K562 (cell line): ENCODE measurements at regions not wholly inside any gene's neighbourhood (a gene's known extent, or its start where the extent isn't known, plus 50 kb on each side); places are given as distances from the start of the nearest gene placed in this dataset.

Experiments
- ATAC-seq: fragments of 200-7000 bp; cut with Tn5 transposase; 3 replicates; pipeline ENCODE4 v1.9.1; 2020; ENCODE audit warnings: moderate library complexity
- BruUV-seq: library from RNA; stranded (reverse); fragments of 400-500 nt; replicated peaks from 2 replicates; lab custom pipeline; 2021; lab: Mats Ljungman, UMichigan
- CTCF ChIA-PET: fragments of 300-600 bp; formaldehyde crosslinking; extraction: SDS; loops from one replicate; lab custom pipeline; 2021; ENCODE audit warnings: low intra/inter-chr PET ratio; lab: Yijun Ruan, JAX
- POLR2A ChIA-PET: fragments of 300-600, 350-650 bp; sonication (Branson Sonifier 250); formaldehyde crosslinking; extraction: SDS; loops from one replicate; lab custom pipeline; 2021; ENCODE audit warnings: antibody characterized with exemption, inconsistent platforms; lab: Yijun Ruan, JAX
- DNase-seq, 4 experiments: peaks; one replicate each; pipeline versions ENCODE4 v3.0.0 to v3.0.0-alpha.2; 2011 to 2018; ENCODE audit warnings: low spot score in 3 of 4, mixed read lengths in 3 of 4; ENCODE audit errors: extremely low read depth in 1 of 4
- FAIRE-seq: peaks from 2 replicates; lab custom pipeline; 2011; peaks lifted over from hg19 to GRCh38; lab: Jason Lieb, UNC
- H2AFZ ChIP-seq: 2 replicates; pipeline ENCODE4 v1.6.0; 2011; ENCODE audit warnings: low read depth, low read length, control low read depth, inconsistent platforms
- H3K27ac ChIP-seq: fragments of 200-600 bp; 3 replicates; pipeline ENCODE4 v1.8.0; 2011; ENCODE audit warnings: low read depth, mild to moderate bottlenecking, control low read depth, inconsistent platforms, low read length, moderate library complexity, mixed read lengths; ENCODE audit errors: extremely low read depth
- H3K27me3 ChIP-seq, 2 experiments: fragments of 300-600 bp in 1 of 2; 2 replicates in 1 of 2; 3 replicates in 1 of 2; pipeline versions ENCODE4 v1.6.0 to v1.8.0; 2011; ENCODE audit warnings: inconsistent platforms in 2 of 2, low read length in 2 of 2, mild to moderate bottlenecking in 1 of 2, mixed read lengths in 1 of 2, moderate library complexity in 1 of 2; ENCODE audit not compliant: control insufficient read depth in 2 of 2, insufficient read depth in 2 of 2
- H3K36me3 ChIP-seq: fragments of 300-600 bp; 3 replicates; pipeline ENCODE4 v1.8.0; 2011; ENCODE audit warnings: mild to moderate bottlenecking, low read length, inconsistent platforms; ENCODE audit not compliant: control insufficient read depth, insufficient read depth
- H3K4me1 ChIP-seq, 2 experiments: fragments of 200-600 bp in 1 of 2; replicated peaks in 1 of 2; 2 replicates in 1 of 2; 3 replicates in 1 of 2; pipeline versions ENCODE4 v1.5.1 to v1.8.0; 2011; ENCODE audit warnings: inconsistent platforms in 2 of 2, low read length in 2 of 2, mild to moderate bottlenecking in 1 of 2, mixed read lengths in 1 of 2, moderate library complexity in 1 of 2; ENCODE audit not compliant: control insufficient read depth in 2 of 2, insufficient read depth in 2 of 2
- H3K4me2 ChIP-seq: 2 replicates; pipeline ENCODE4 v1.6.1; 2011; ENCODE audit warnings: low read length, control low read depth, inconsistent platforms, mixed read lengths; ENCODE audit not compliant: insufficient read depth
- H3K4me3 ChIP-seq: fragments of 200-600 bp; sonication (generic), shearing (Covaris generic); 2 replicates; pipeline ENCODE4 v1.5.1; 2016; ENCODE audit warnings: control low read depth, inconsistent platforms
- H3K79me2 ChIP-seq: fragments of 200-600 bp; 3 replicates; pipeline ENCODE4 v1.8.0; 2011; ENCODE audit warnings: low read length, inconsistent platforms; ENCODE audit not compliant: control insufficient read depth, insufficient read depth
- H3K9ac ChIP-seq, 2 experiments: 2 replicates each; pipeline versions ENCODE4 v1.6.0 to v1.6.1; 2011; ENCODE audit warnings: low read depth in 2 of 2, low read length in 2 of 2, control low read depth in 1 of 2, inconsistent platforms in 1 of 2, mild to moderate bottlenecking in 1 of 2, mixed read lengths in 1 of 2; ENCODE audit not compliant: insufficient read depth in 1 of 2
- H3K9me1 ChIP-seq: one replicate; pipeline ENCODE4 v1.6.0; 2011; ENCODE audit warnings: inconsistent platforms, mild to moderate bottlenecking, low read length, moderate library complexity; ENCODE audit not compliant: control insufficient read depth, insufficient read depth
- H3K9me3 ChIP-seq: replicated peaks from 2 replicates; pipeline ENCODE4 v1.5.1; 2011; ENCODE audit warnings: low read depth, low read length, inconsistent platforms; ENCODE audit not compliant: control insufficient read depth, insufficient read depth
- H4K20me1 ChIP-seq: replicated peaks from 2 replicates; pipeline ENCODE4 v1.6.1; 2011; ENCODE audit warnings: low read length, inconsistent platforms, mixed read lengths; ENCODE audit not compliant: control insufficient read depth, insufficient read depth
- DPF2 ChIP-seq: fragments of 450-650 bp; IDR thresholded peaks from 2 replicates; pipeline ENCODE4 v1.6.1; 2016
- FOXA3 ChIP-seq, 2 experiments: fragments of 450-650 bp in 1 of 2; sonication (generic) in 1 of 2; formaldehyde crosslinking; IDR thresholded peaks in 1 of 2; conservative IDR thresholded peaks in 1 of 2; 2 replicates each; pipeline versions ENCODE4 v1.4.0 to v1.8.0; 2020 to 2022; ENCODE audit warnings: mild to moderate bottlenecking in 2 of 2, missing genetic modification reagents in 1 of 2
- HMGN3 ChIP-seq: IDR thresholded peaks from 2 replicates; pipeline ENCODE4 v1.6.1; 2011; ENCODE audit warnings: borderline replicate concordance, low read depth, mild to moderate bottlenecking, mixed read lengths, low read length; ENCODE audit not compliant: insufficient read length; ENCODE audit errors: extremely low read depth
- KDM1A ChIP-seq, 2 experiments: fragments of 450-650 bp; IDR thresholded peaks; 2 replicates each; pipeline ENCODE4 v1.6.1; 2016; ENCODE audit warnings: mild to moderate bottlenecking in 2 of 2
- MEIS2 ChIP-seq: fragments of 450-650 bp; IDR thresholded peaks from 2 replicates; pipeline ENCODE4 v1.6.1; 2014; ENCODE audit warnings: mild to moderate bottlenecking; ENCODE audit not compliant: partially characterized antibody
- PBX2 ChIP-seq, 2 experiments: IDR thresholded peaks in 1 of 2; conservative IDR thresholded peaks in 1 of 2; 2 replicates each; pipeline ENCODE4 v1.6.1; 2016; ENCODE audit warnings: low read depth in 2 of 2, mild to moderate bottlenecking in 1 of 2, missing compliant biosample characterization in 1 of 2, missing genetic modification characterization in 1 of 2, moderate library complexity in 1 of 2
- PKNOX1 ChIP-seq: fragments of 450-650 bp; IDR thresholded peaks from 2 replicates; pipeline ENCODE4 v1.6.1; 2016
- WGBS: fragments of 100-300 bp; shearing (Covaris generic); methylation state at CpG from one replicate; pipeline ENCODE4 v1.1.6; 2016; ENCODE audit warnings: low coverage, mixed read lengths; ENCODE audit not compliant: insufficient coverage; ENCODE audit errors: missing lambda C conversion rate; 5-methylcytosine and 5-hydroxymethylcytosine counted together
- in situ Hi-C: fragments of 300-500 bp; cut with MboI; formaldehyde crosslinking; loops from 4 replicates; pipeline ENCODE4 v1.15.0; 2018; ENCODE audit warnings: inconsistent platforms, mixed read lengths
- intact Hi-C: fragments of 100-400 bp; cut with micrococcal nuclease; formaldehyde crosslinking; loops from 2 replicates; pipeline ENCODE4 v1.14.2; 2022

- Histone ChIP-seq H3K9me1 (no peaks in the 10 kb centered on the region), H3K4me2 (no peak overlapping the region), H3K27me3 (peaks cover 0 to 2% of the 10 kb centered on the region in 2 experiments; a peak in 3 of 5 replicates), H3K4me3 (no peak overlapping the region), H3K36me3 (no peaks in the 10 kb centered on the region), H3K4me1 (no peaks in the 10 kb centered on the region), H3K9ac (no peak overlapping the region), H4K20me1 (no peaks in the 10 kb centered on the region), H2AFZ (no peak overlapping the region), H3K79me2 (no peaks in the 10 kb centered on the region), H3K9me3 (no peaks in the 10 kb centered on the region), H3K27ac (no peak overlapping the region)
- ATAC-seq, result no peak
- in situ Hi-C loops, result no loop called here
- CTCF ChIA-PET, result no interaction called here
- TF ChIP-seq FOXA3 (CRISPR knock-in tag; conservative IDR thresholded peaks at IDR 0.05 in 1 of 2, IDR thresholded peaks at IDR 0.05 in 1 of 2) (no peak), PBX2 (CRISPR knock-in tag; IDR thresholded peaks at IDR 0.05; ENCODE audit: low read depth) (no peak), PBX2 (tag; conservative IDR thresholded peaks at IDR 0.05; ENCODE audit: low read depth) (peak; percentile 46), MEIS2 (peak; percentile 67), KDM1A (IDR thresholded peaks at IDR 0.05) (peak; percentile 66 to 68), HMGN3 (no peak), PKNOX1 (0 out of 2 replicates have a peak, but pooled peaks have one; percentile 7), DPF2 (no peak)
- FAIRE-seq, result no peak
- intact Hi-C loops, result no loop called here
- no peak for DNase-seq
- POLR2A ChIA-PET, result no interaction called here
- 0% methylated on average over 1 of the region's 2 CpGs for WGBS
- no TSS peak for BruUV-seq
These were observed 169.0 kb upstream of the NTF3 start for GRCh38 chr12:5262885-5263284.
